ENCODE measurements at regions not wholly inside any gene's neighbourhood (a gene's known extent, or its start where the extent isn't known, plus 50 kb on each side); places are given as distances from the start of the nearest gene placed in this dataset.
A peak's percentile ranks its signal among the peaks of the same experiment; 100 is the strongest.

DNA sequence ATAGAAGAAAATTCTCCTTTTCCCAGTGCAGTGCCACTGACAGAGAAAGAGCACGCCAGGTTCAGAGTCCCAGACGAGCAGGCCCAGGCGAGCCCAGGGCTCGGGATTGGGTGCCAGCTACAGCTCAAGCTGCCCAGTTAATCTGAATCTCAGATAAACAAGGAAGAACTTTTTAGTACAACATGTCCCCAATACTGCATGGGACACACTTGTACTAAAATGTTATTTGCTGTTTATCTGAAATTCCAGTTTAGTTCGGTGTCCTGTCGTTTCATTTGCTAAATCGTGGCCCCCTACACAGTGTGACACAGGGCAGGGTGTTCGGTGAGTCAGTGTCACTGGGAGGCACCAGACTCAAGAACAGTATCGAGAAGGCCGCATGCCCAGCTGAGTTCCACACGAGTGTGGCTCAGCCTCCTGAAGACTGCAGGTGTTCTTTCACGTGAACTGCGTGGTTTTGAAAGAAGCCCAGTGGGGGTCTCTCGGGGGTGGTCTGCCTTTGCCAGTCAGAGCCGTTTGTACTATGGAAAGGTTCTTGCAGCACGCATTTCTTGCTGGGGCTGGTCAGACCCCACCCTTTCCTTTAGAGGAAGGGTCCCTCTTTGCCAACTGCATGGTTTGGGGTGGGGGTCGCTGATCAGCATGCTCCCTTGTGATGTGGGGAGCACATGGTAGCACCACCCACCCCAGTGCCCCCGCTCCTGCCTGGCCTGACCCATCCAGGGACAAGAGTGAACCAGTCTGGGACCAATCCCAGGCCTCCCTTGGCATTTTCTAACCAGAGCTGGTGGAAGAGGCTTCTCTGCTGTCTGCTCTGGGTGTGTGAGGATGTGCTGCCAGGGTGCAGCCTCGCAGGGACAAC lies 115.6 kb upstream of the B3GAT1 start:
- peak; percentile 77 for DNase-seq (ENCODE audit: low spot score)

- DNase-seq (ENCODE audit: low spot score): peak; percentile 71
Observed at GRCh38 chr11:134524896-134525845, 113.1 kb upstream of the B3GAT1 start.

DNA sequence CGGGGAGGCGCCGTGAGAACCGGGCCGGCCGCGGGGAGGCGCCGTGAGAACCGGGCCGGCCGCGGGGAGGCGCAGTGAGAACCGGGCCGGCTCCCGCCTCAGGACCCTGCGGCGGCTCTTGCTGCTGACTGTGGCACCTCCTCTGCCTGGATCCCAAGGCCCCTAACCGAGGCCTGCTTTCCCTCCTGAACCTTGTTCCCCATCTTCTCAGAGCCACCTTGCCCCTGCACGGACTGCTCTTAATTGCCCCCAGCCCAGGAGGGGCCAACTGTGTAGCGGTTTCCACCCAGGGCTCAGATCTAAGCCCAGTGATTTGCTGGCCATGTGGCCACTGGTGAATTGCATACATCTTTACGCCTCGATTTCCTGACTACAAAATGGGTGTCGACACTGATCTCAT lies 112.2 kb upstream of the B3GAT1 start:
- peak; percentile 39 for DNase-seq (ENCODE audit: low spot score)

DNA sequence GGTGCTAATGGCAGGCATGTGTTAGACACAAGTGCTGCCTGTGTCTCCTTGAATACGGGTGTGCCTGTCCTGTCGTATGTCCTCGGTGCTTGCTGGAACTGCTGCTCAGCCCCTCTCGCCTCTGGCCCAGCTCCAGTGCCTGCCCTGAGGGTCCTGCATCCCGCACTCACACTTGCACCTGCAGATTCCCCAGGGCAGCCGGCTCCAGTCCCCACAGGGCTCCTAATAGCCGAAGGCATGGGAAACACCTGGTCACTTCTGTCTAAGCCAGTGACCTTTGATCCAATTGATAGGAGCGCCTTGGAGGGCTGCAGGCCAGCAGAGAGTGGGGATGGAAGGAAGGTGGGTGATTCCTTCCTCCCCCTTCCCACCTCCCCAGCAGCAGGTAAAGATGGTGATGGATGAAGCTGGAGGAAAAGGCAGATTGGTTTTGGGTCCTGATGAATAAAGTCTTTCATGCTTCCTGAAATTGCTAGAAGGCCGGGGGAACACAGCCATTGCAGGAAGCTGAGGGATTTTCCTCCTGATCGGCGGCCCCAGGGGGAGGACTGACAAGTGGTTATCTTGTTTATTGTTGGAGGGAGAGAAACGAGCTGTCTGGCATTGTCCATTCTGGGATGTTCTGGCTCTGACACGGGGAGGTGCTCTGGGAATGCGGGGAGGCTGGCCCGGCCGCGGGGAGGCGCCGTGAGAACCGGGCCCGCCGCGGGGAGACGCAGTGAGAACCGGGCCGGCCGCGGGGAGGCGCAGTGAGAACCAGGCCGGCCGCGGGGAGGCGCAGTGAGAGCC lies 110.9 kb upstream of the B3GAT1 start:
- DNase-seq (ENCODE audit: low spot score): no peak

GRCh38 chr11:134521452-134522289 lies 109.6 kb upstream of the B3GAT1 start:
- DNase-seq (ENCODE audit: low spot score): no peak

DNA sequence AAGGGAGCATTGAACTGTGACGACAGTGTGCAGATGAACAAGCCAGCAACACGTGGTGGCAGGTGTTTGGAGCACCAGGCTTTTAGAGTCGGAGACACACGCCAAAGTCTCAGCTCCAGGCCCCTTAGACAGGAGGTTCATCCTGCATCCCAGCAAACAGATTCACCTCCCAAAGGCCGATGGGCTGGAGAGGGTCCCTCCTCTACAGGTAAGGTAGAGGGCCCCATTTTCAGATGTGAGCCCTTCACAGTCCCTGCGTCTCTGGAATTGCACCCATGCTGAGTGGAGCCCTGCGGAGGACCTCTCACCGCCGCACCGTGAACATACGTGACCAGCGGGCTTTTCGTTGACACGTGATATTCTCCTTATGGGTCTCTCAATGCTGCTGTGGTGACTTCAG lies 109.0 kb upstream of the B3GAT1 start:
- no peak for DNase-seq (ENCODE audit: low spot score)

GRCh38 chr11:134519788-134520187 lies 107.7 kb upstream of the B3GAT1 start:
- no peak for DNase-seq (ENCODE audit: low spot score)

GRCh38 chr11:134519390-134519750 lies 107.3 kb upstream of the B3GAT1 start:
- no peak for DNase-seq (ENCODE audit: low spot score)

- DNase-seq (ENCODE audit: low spot score): peak; percentile 79
Observed at GRCh38 chr11:134518616-134519389, 106.8 kb upstream of the B3GAT1 start.

DNA sequence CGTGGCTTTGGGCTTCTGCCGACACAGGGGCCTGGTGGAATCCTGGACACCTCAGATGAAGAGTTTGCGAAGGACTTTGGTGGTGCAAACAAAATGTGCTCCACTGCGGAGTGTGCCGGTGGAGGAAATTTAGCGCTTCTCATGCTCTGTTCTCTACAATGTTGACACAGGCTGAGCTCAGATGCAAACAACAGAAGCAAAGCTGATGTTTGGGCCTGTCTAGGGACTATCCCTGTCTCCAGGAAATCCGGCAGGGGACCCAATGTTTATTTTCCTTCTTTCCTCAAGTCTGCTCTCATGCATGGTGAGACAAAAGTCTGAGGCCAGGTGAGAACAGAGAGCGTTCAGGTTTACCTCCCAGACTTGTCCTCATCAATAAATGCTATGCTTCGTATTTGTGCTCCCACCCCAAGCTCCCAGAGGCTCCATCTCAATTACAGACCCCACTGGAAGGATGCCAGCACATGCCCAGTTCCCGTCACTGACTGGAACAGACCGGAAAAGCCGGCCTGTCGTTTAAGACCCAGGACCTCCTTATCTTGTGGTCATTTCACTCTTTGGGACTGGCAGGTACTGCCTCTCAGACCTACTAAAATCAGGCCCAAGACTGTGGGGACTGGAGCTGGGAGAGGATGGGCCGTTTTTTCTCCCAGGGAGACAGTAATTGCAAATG lies 105.7 kb upstream of the B3GAT1 start:
- DNase-seq (ENCODE audit: low spot score): peak; percentile 69

DNA sequence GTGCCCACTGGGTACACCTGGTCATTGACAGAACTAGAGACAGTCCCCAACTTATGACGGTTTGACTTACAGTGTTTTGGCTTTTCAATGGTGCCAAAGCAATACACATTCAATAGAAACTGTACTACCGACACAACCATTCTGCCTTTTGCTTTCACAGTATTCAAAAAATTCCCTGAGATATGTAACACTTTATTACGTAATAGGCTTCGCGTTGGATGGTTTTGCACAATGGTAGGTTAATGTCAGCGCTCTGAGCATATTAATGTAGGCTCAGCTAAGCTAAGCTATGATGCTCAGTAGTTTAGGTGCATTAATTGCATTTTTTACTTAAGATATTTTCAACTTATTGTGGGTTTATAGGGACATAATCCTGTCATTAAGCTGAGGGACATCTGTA lies 105.1 kb upstream of the B3GAT1 start:
- no peak for DNase-seq (ENCODE audit: low spot score)

- DNase-seq (ENCODE audit: low spot score): peak; percentile 88
Observed at GRCh38 chr11:134516529-134516928, 104.5 kb upstream of the B3GAT1 start.

GRCh38 chr11:134515081-134515960 lies 103.3 kb upstream of the B3GAT1 start:
- DNase-seq (ENCODE audit: low spot score): peak; percentile 67

GRCh38 chr11:134514354-134514951 lies 102.4 kb upstream of the B3GAT1 start:
- peak; percentile 81 for DNase-seq (ENCODE audit: low spot score)

GRCh38 chr11:134513585-134514120 lies 101.6 kb upstream of the B3GAT1 start:
- DNase-seq (ENCODE audit: low spot score): peak; percentile 69

- DNase-seq (ENCODE audit: low spot score): no peak
Observed at GRCh38 chr11:134512571-134513538, 100.8 kb upstream of the B3GAT1 start.
